Aorta (tissue), 5 donors: ENCODE measurements at regions not wholly inside any gene's neighbourhood (a gene's known extent, or its start where the extent isn't known, plus 50 kb on each side); places are given as distances from the start of the nearest gene placed in this dataset.

Experiments used
- ATAC-seq: fragments of 200-7000 bp; cut with Tn5 transposase; one replicate; pipeline ENCODE4 v1.9.1; 2022; ENCODE audit warnings: moderate library complexity; ENCODE audit not compliant: low FRiP score
- DNase-seq, 2 donors: peaks; one replicate each; pipeline ENCODE4 v3.0.0-alpha.2; 2020
- H3K27ac ChIP-seq, 2 donors: one replicate each; pipeline ENCODE4 v1.5.1; 2013; ENCODE audit warnings: low read length in 2 of 2, mild to moderate bottlenecking in 2 of 2, moderate library complexity in 2 of 2, control low read depth in 1 of 2, inconsistent platforms in 1 of 2, low read depth in 1 of 2
- H3K27me3 ChIP-seq, 2 donors: one replicate each; pipeline ENCODE4 v1.6.1; 2013; ENCODE audit warnings: control low read depth in 1 of 2, low read length in 1 of 2, mild to moderate bottlenecking in 1 of 2, moderate library complexity in 1 of 2; ENCODE audit not compliant: insufficient read depth in 2 of 2, control insufficient read depth in 1 of 2
- H3K36me3 ChIP-seq, 2 donors: one replicate each; pipeline ENCODE4 v1.6.1; 2013; ENCODE audit warnings: control low read depth in 1 of 2, low read length in 1 of 2, mild to moderate bottlenecking in 1 of 2; ENCODE audit not compliant: insufficient read depth in 2 of 2, control insufficient read depth in 1 of 2
- H3K4me1 ChIP-seq, 2 donors: one replicate each; pipeline ENCODE4 v1.6.1; 2013; ENCODE audit warnings: low read length in 2 of 2, control low read depth in 1 of 2, mild to moderate bottlenecking in 1 of 2, moderate library complexity in 1 of 2; ENCODE audit not compliant: insufficient read depth in 2 of 2, control insufficient read depth in 1 of 2
- H3K4me3 ChIP-seq, 2 donors: one replicate each; pipeline ENCODE4 v1.5.1; 2013; ENCODE audit warnings: low read length in 2 of 2, control low read depth in 1 of 2, mild to moderate bottlenecking in 1 of 2
- H3K9me3 ChIP-seq: one replicate; pipeline ENCODE4 v1.6.1; 2013; ENCODE audit warnings: mild to moderate bottlenecking, low read length; ENCODE audit not compliant: control insufficient read depth
- WGBS, 2 donors: extraction: QIAGEN DNeasy Blood & Tissue Kit; methylation state at CpG; one replicate each; pipeline ENCODE4 v1.1.7; 2013; 5-methylcytosine and 5-hydroxymethylcytosine counted together
- intact Hi-C, 2 donors: fragments of 100-400 bp; cut with DNase I; formaldehyde crosslinking; loops; one replicate each; pipeline versions ENCODE4 v1.14.2 to v1.15.0; 2022
- donor health status: healthy with polysubstance abuse.
- donor health status: Bipolar disorder and iron deficiency.
- donor health status: DM: no; HTN: no; CAD: no.
- donor health status: DM: no; HTN: no; CAD: no.
- donor health status: DM: yes; HTN: yes; CAD: no.

GRCh38 chr10:62652564-62652963, 152.0 kb upstream of the ADO start:
- Histone ChIP-seq H3K4me3 (no peak overlapping the region), H3K27me3 (no peaks in the 10 kb centered on the region), H3K4me1 (no peaks in the 10 kb centered on the region), H3K36me3 (no peaks in the 10 kb centered on the region), H3K9me3 (no peaks in the 10 kb centered on the region), H3K27ac (no peak overlapping the region)
- intact Hi-C loops: no loop called here
- no peak for DNase-seq
- ATAC-seq: no peak

- ATAC-seq (no peak), DNase-seq (no peak)
- intact Hi-C loops: no loop called here
- H3K4me3 ChIP-seq: no peak overlapping the region
- 91% methylated on average over 6 of the region's 6 CpGs for WGBS, 2 donors
- H3K4me1 ChIP-seq: no peaks in the 10 kb centered on the region
- H3K36me3 ChIP-seq: no peaks in the 10 kb centered on the region
- no peak overlapping the region for H3K27ac ChIP-seq
- H3K27me3 ChIP-seq: no peaks in the 10 kb centered on the region
- H3K9me3 ChIP-seq: no peaks in the 10 kb centered on the region
These were observed 151.3 kb upstream of the ADO start for GRCh38 chr10:62653254-62653653.

- Histone ChIP-seq H3K4me3 (no peak overlapping the region), H3K4me1 (no peaks in the 10 kb centered on the region), H3K36me3 (no peaks in the 10 kb centered on the region), H3K27ac (no peak overlapping the region), H3K9me3 (peaks cover 1% of the 10 kb centered on the region), H3K27me3 (no peaks in the 10 kb centered on the region)
- 100% methylated on average over 1 of the region's 1 CpG for WGBS, 2 donors
- intact Hi-C loops: no loop called here
- DNase-seq (no peak), ATAC-seq (no peak)
These were observed 149.6 kb upstream of the ADO start for GRCh38 chr10:62654966-62655336.

- Histone ChIP-seq H3K27ac (no peak overlapping the region), H3K36me3 (no peaks in the 10 kb centered on the region), H3K9me3 (peaks cover 1% of the 10 kb centered on the region), H3K4me3 (no peak overlapping the region), H3K27me3 (no peaks in the 10 kb centered on the region), H3K4me1 (no peaks in the 10 kb centered on the region)
- intact Hi-C loops: no loop called here
- ATAC-seq (no peak), DNase-seq (no peak)
- WGBS, 2 donors: 88 to 94% methylated on average over 6 of the region's 6 CpGs
These were observed 149.1 kb upstream of the ADO start for GRCh38 chr10:62655337-62655994.

- H3K27ac ChIP-seq: no peak overlapping the region
- H3K36me3 ChIP-seq: no peaks in the 10 kb centered on the region
- H3K4me1 ChIP-seq: no peaks in the 10 kb centered on the region
- no peak overlapping the region for H3K4me3 ChIP-seq
- intact Hi-C loops: no loop called here
- 20 to 31% methylated on average over 20 of the region's 20 CpGs for WGBS, 2 donors
- DNase-seq (no peak), ATAC-seq (peak; percentile 23)
- H3K9me3 ChIP-seq: peaks cover 1% of the 10 kb centered on the region
- H3K27me3 ChIP-seq: no peaks in the 10 kb centered on the region
These were observed 147.2 kb upstream of the ADO start for GRCh38 chr10:62657244-62657835.

GRCh38 chr10:62658516-62658915, 146.0 kb upstream of the ADO start:
- Histone ChIP-seq H3K9me3 (peaks cover 1% of the 10 kb centered on the region), H3K4me1 (no peaks in the 10 kb centered on the region), H3K36me3 (no peaks in the 10 kb centered on the region), H3K27me3 (no peaks in the 10 kb centered on the region), H3K27ac (no peak overlapping the region), H3K4me3 (no peak overlapping the region)
- DNase-seq (no peak), ATAC-seq (no peak)
- intact Hi-C loops: no loop called here
- 21 to 31% methylated on average over 8 of the region's 8 CpGs for WGBS, 2 donors

GRCh38 chr10:62661143-62661542, 143.4 kb upstream of the ADO start:
- no peaks in the 10 kb centered on the region for H3K36me3 ChIP-seq
- intact Hi-C loops: no loop called here

GRCh38 chr10:62662486-62662885, 142.0 kb upstream of the ADO start:
- H3K9me3 ChIP-seq: peaks cover 4% of the 10 kb centered on the region
- no peak overlapping the region for H3K27ac ChIP-seq
- intact Hi-C loops: no loop called here
- H3K4me3 ChIP-seq: no peak overlapping the region
- ATAC-seq (no peak), DNase-seq (no peak)
- H3K4me1 ChIP-seq: no peaks in the 10 kb centered on the region
- no peaks in the 10 kb centered on the region for H3K27me3 ChIP-seq
- H3K36me3 ChIP-seq: no peaks in the 10 kb centered on the region
- 95 to 98% methylated on average over 3 of the region's 3 CpGs for WGBS, 2 donors

More at GRCh38 chr10:62661143-62661542, 143.4 kb upstream of the ADO start:
- H3K27me3 ChIP-seq: no peaks in the 10 kb centered on the region
- H3K4me1 ChIP-seq: no peaks in the 10 kb centered on the region
- H3K27ac ChIP-seq: no peak overlapping the region
- ATAC-seq: no peak
- H3K9me3 ChIP-seq: peaks cover 1% of the 10 kb centered on the region
- 82 to 83% methylated on average over 3 of the region's 3 CpGs for WGBS, 2 donors
- no peak overlapping the region for H3K4me3 ChIP-seq
- DNase-seq: no peak

GRCh38 chr10:62665771-62666170, 138.7 kb upstream of the ADO start:
- intact Hi-C loops: no loop called here
- Histone ChIP-seq H3K36me3 (no peaks in the 10 kb centered on the region), H3K27ac (no peak overlapping the region), H3K27me3 (no peaks in the 10 kb centered on the region), H3K4me1 (no peaks in the 10 kb centered on the region), H3K9me3 (peaks cover 3% of the 10 kb centered on the region), H3K4me3 (no peak overlapping the region)
- ATAC-seq: no peak
- 72 to 86% methylated on average over 1 of the region's 1 CpG for WGBS, 2 donors
- no peak for DNase-seq
